Peyer's patch (tissue), 4 donors: ENCODE measurements at regions not wholly inside any gene's neighbourhood (a gene's known extent, or its start where the extent isn't known, plus 50 kb on each side); places are given as distances from the start of the nearest gene placed in this dataset.

Source experiments
- POLR2A ChIP-seq, 2 donors: fragments of 450-650 bp; IDR thresholded peaks; one replicate each; pipeline ENCODE4 v1.5.1; 2017; ENCODE audit warnings: antibody characterized with exemption in 2 of 2, mild to moderate bottlenecking in 2 of 2, moderate library complexity in 2 of 2
- TF ChIP-seq, protein P1 (sequence below), 6 experiments: fragments of 450-650 bp in 4 of 6; fragments of 200-600 bp in 2 of 6; sonication (generic) in 1 of 6; IDR thresholded peaks; one replicate each; pipeline ENCODE4 v1.5.1; 2017 to 2019; ENCODE audit warnings: antibody characterized with exemption in 6 of 6, mild to moderate bottlenecking in 3 of 6, moderate library complexity in 1 of 6

DNA sequence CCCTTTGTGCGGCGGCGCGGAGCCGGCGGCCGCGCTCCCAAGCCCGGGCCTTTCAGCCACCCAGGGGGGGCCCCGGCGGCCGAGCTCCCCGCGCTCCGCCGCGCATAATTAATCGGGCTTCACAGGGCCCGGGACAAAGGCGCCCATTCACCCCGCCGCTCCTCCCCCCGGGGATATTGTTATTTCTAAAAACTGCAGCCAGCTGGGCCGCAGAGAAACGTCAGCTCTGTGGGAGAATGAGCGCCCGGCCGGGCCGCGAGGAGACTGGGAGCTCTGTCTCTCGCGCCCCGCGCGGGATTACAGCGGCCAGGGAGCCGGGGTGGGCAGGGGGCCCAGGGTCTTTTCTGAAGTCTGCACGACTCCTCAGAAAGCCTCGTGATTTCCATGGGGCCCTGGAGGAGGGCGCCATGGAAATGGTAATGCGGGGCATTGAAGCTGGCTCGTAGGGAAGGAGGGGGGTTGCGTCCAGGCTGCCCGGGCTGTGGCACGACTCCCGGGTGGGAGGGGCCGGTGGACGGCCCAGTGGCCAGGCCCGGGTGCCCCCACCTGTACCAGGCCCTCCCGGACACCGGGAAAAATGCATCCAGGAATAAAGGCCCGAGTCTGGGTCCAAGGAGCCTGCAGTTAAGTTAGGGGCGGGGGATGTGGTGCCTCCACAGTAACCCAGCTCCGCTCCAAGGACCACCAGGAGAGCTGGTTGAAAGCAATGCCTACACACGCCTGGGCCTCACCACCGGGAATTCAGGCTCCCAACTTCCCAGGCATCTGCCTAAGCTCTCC is 125.3 kb downstream of the ZFP36L2 start:
- TF ChIP-seq, protein P1, sequence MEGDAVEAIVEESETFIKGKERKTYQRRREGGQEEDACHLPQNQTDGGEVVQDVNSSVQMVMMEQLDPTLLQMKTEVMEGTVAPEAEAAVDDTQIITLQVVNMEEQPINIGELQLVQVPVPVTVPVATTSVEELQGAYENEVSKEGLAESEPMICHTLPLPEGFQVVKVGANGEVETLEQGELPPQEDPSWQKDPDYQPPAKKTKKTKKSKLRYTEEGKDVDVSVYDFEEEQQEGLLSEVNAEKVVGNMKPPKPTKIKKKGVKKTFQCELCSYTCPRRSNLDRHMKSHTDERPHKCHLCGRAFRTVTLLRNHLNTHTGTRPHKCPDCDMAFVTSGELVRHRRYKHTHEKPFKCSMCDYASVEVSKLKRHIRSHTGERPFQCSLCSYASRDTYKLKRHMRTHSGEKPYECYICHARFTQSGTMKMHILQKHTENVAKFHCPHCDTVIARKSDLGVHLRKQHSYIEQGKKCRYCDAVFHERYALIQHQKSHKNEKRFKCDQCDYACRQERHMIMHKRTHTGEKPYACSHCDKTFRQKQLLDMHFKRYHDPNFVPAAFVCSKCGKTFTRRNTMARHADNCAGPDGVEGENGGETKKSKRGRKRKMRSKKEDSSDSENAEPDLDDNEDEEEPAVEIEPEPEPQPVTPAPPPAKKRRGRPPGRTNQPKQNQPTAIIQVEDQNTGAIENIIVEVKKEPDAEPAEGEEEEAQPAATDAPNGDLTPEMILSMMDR (IDR thresholded peaks at IDR 0.05), result no peak
- no peak for TF ChIP-seq POLR2A (IDR thresholded peaks at IDR 0.05)
